GM12878 (cell line): ENCODE measurements at regions not wholly inside any gene's neighbourhood (a gene's known extent, or its start where the extent isn't known, plus 50 kb on each side); places are given as distances from the start of the nearest gene placed in this dataset.

Experiments
- ATAC-seq: fragments of 200-7000 bp; cut with Tn5 transposase; 3 replicates; pipeline ENCODE4 v1.9.1; 2020; ENCODE audit warnings: mild to moderate bottlenecking, moderate library complexity
- BruUV-seq: library from RNA; stranded (reverse); fragments of 400-500 nt; replicated peaks from 2 replicates; lab custom pipeline; 2021; lab: Mats Ljungman, UMichigan
- CTCF ChIA-PET: fragments of 300-600 bp; sonication (Branson Sonifier 250); formaldehyde crosslinking; extraction: SDS; loops from one replicate; lab custom pipeline; 2021; ENCODE audit warnings: inconsistent platforms; lab: Yijun Ruan, JAX
- POLR2A ChIA-PET: fragments of 350-600 bp; formaldehyde crosslinking; extraction: SDS; loops from one replicate; lab custom pipeline; 2021; ENCODE audit warnings: inconsistent platforms; lab: Charles Lee
- RAD21 ChIA-PET: fragments of 300-600 bp; sonication (Branson Sonifier 250); formaldehyde crosslinking; loops from one replicate; lab custom pipeline; 2023; ENCODE audit warnings: antibody characterized with exemption; ENCODE audit not compliant: unreplicated experiment; lab: Charles Lee
- SMC1A ChIA-PET: fragments of 300-600 bp; sonication (Branson Sonifier 250); formaldehyde crosslinking; loops from one replicate; lab custom pipeline; 2023; ENCODE audit not compliant: unreplicated experiment, uncharacterized antibody; lab: Charles Lee
- DNase-seq: peaks from one replicate; pipeline ENCODE4 v3.0.0-alpha.2; 2011; ENCODE audit warnings: low read depth, low spot score
- FAIRE-seq: peaks from 3 replicates; lab custom pipeline; 2011; peaks lifted over from hg19 to GRCh38; lab: Jason Lieb, UNC
- H2AFZ ChIP-seq: 2 replicates; pipeline ENCODE4 v1.6.0; 2011; ENCODE audit warnings: low read depth, low read length, control low read depth; ENCODE audit not compliant: control insufficient read depth
- H3K27ac ChIP-seq: 2 replicates; pipeline ENCODE4 v1.5.1; 2011; ENCODE audit warnings: control low read depth; ENCODE audit not compliant: control insufficient read depth, insufficient read depth
- H3K27me3 ChIP-seq, 2 experiments: replicated peaks in 1 of 2; 2 replicates each; pipeline versions ENCODE4 v1.6.0 to v1.6.1; 2011; ENCODE audit warnings: low read length in 1 of 2; ENCODE audit not compliant: control insufficient read depth in 2 of 2, insufficient read depth in 2 of 2
- H3K36me3 ChIP-seq, 2 experiments: 2 replicates each; pipeline ENCODE4 v1.5.1; 2011; ENCODE audit warnings: low read length in 1 of 2; ENCODE audit not compliant: control insufficient read depth in 2 of 2, insufficient read depth in 2 of 2
- H3K4me1 ChIP-seq: 2 replicates; pipeline ENCODE4 v1.6.1; 2011; ENCODE audit warnings: mild to moderate bottlenecking, low read length, moderate library complexity, mixed read lengths; ENCODE audit not compliant: control insufficient read depth, insufficient read depth
- H3K4me2 ChIP-seq: 2 replicates; pipeline ENCODE4 v1.6.0; 2011; ENCODE audit warnings: control low read depth; ENCODE audit not compliant: control insufficient read depth, insufficient read depth
- H3K4me3 ChIP-seq: fragments of 200-600 bp; sonication (generic); 2 replicates; pipeline ENCODE4 v1.5.1; 2016
- H3K79me2 ChIP-seq: 2 replicates; pipeline ENCODE4 v1.6.0; 2011; ENCODE audit warnings: low read length; ENCODE audit not compliant: control insufficient read depth, insufficient read depth
- H3K9ac ChIP-seq: 2 replicates; pipeline ENCODE4 v1.8.0; 2011; ENCODE audit warnings: low read length, control low read depth, mixed read lengths; ENCODE audit not compliant: control insufficient read depth, insufficient read depth
- H3K9me3 ChIP-seq: replicated peaks from 3 replicates; pipeline ENCODE4 v1.5.1; 2011; ENCODE audit warnings: mild to moderate bottlenecking, low read length; ENCODE audit not compliant: control insufficient read depth, insufficient read depth
- H4K20me1 ChIP-seq: 2 replicates; pipeline ENCODE4 v1.6.0; 2011; ENCODE audit not compliant: control insufficient read depth, insufficient read depth
- CEBPB ChIP-seq, 2 experiments: fragments of 150-350 bp in 1 of 2; IDR thresholded peaks; 2 replicates each; pipeline ENCODE4 v1.6.1; 2012 to 2014; ENCODE audit warnings: low read depth in 2 of 2, low read length in 2 of 2, borderline replicate concordance in 1 of 2, inconsistent platforms in 1 of 2
- CREM ChIP-seq: IDR thresholded peaks from 2 replicates; pipeline ENCODE4 v1.6.1; 2014; ENCODE audit warnings: antibody characterized with exemption, low read depth
- DPF2 ChIP-seq: fragments of 450-650 bp; IDR thresholded peaks from 2 replicates; pipeline ENCODE4 v1.6.1; 2017; ENCODE audit warnings: mild to moderate bottlenecking
- FOXM1 ChIP-seq: IDR thresholded peaks from 2 replicates; pipeline ENCODE4 v1.6.1; 2012; ENCODE audit warnings: low read depth, mild to moderate bottlenecking, inconsistent platforms, low read length, moderate library complexity
- HDGF ChIP-seq: fragments of 450-650 bp; IDR thresholded peaks from 2 replicates; pipeline ENCODE4 v1.6.1; 2016; ENCODE audit warnings: antibody characterized with exemption
- HSF1 ChIP-seq: fragments of 150-350 bp; IDR thresholded peaks from 2 replicates; pipeline ENCODE4 v1.6.1; 2014; ENCODE audit warnings: mild to moderate bottlenecking, low read depth, low read length
- IKZF2 ChIP-seq, 2 experiments: fragments of 450-650 bp; IDR thresholded peaks; 2 replicates each; pipeline ENCODE4 v1.6.1; 2017; ENCODE audit warnings: mild to moderate bottlenecking in 2 of 2, moderate library complexity in 2 of 2
- IRF5 ChIP-seq: fragments of 450-650 bp; IDR thresholded peaks from 2 replicates; pipeline ENCODE4 v1.6.1; 2017; ENCODE audit warnings: borderline replicate concordance
- MTA3 ChIP-seq: IDR thresholded peaks from 2 replicates; pipeline ENCODE4 v1.6.1; 2012; ENCODE audit warnings: low read length, inconsistent platforms, borderline replicate concordance
- NFIC ChIP-seq: IDR thresholded peaks from 2 replicates; pipeline ENCODE4 v1.6.1; 2012; ENCODE audit warnings: low read depth, mild to moderate bottlenecking, inconsistent platforms, low read length, moderate library complexity
- PML ChIP-seq: IDR thresholded peaks from 2 replicates; pipeline ENCODE4 v1.6.1; 2012; ENCODE audit warnings: low read length, inconsistent platforms
- POLR2AphosphoS2 ChIP-seq: IDR thresholded peaks from 2 replicates; pipeline ENCODE4 v1.6.1; 2011; ENCODE audit warnings: low read depth, mild to moderate bottlenecking, low read length, improper control_type of control experiment, moderate library complexity
- POU2F2 ChIP-seq: IDR thresholded peaks from 3 replicates; pipeline ENCODE4 v1.6.1; 2011; ENCODE audit warnings: low read depth, mild to moderate bottlenecking, low read length, borderline replicate concordance
- RCOR1 ChIP-seq: conservative IDR thresholded peaks from 2 replicates; pipeline ENCODE4 v1.6.1; 2012; ENCODE audit warnings: low read depth, low read length, improper control_type of control experiment
- TAF1 ChIP-seq: IDR thresholded peaks from 2 replicates; pipeline ENCODE4 v1.6.1; 2011; ENCODE audit warnings: mild to moderate bottlenecking, low read depth, low read length, borderline replicate concordance
- ZNF217 ChIP-seq: fragments of 450-650 bp; IDR thresholded peaks from 2 replicates; pipeline ENCODE4 v1.6.1; 2017; ENCODE audit warnings: antibody characterized with exemption, mild to moderate bottlenecking
- WGBS: methylation state at CpG from one replicate; pipeline ENCODE4 v1.1.6; 2016; ENCODE audit warnings: low lambda C conversion rate; ENCODE audit not compliant: insufficient replicate concordance, insufficient coverage; ENCODE audit errors: missing lambda C conversion rate; 5-methylcytosine and 5-hydroxymethylcytosine counted together
- in situ Hi-C: fragments of 300-500 bp; cut with MboI; formaldehyde crosslinking; loops from 9 replicates; pipeline ENCODE4 v1.14.3; 2018; ENCODE audit warnings: mixed read lengths
- intact Hi-C: fragments of 100-400 bp; cut with micrococcal nuclease; formaldehyde crosslinking; loops from one replicate; pipeline ENCODE4 v1.14.2; 2022; ENCODE audit not compliant: unreplicated experiment

GRCh38 chr18:47604021-47604420, 326.4 kb downstream of the SMAD2 start:
- no peaks in the 10 kb centered on the region for H4K20me1 ChIP-seq
- no peak for ATAC-seq
- H3K27ac ChIP-seq: no peak overlapping the region
- DNase-seq: no peak
- H3K36me3 ChIP-seq: no peaks in the 10 kb centered on the region
- WGBS: 39% methylated on average over 5 of the region's 5 CpGs
- H3K27me3 ChIP-seq: peaks cover 0 to 1% of the 10 kb centered on the region in 2 experiments; a peak in 1 of 4 replicates
- TF ChIP-seq CREM (no peak), POU2F2 (no peak), DPF2 (no peak), IKZF2 (IDR thresholded peaks at IDR 0.05) (no peak), NFIC (no peak), POLR2AphosphoS2 (no peak), RCOR1 (no peak), ZNF217 (no peak), IRF5 (no peak), TAF1 (no peak), CEBPB (IDR thresholded peaks at IDR 0.05; ENCODE audit: borderline replicate concordance in 1 of 2, low read depth in 2 of 2, low read length in 2 of 2) (no peak), FOXM1 (no peak), MTA3 (no peak), HDGF (no peak), PML (no peak), HSF1 (no peak)
- ChIA-PET CTCF (no interaction called here), RAD21 (no interaction called here), POLR2A (no interaction called here), SMC1A (no interaction called here)
- BruUV-seq: no TSS peak
- H3K9ac ChIP-seq: no peak overlapping the region
- no peak overlapping the region for H3K4me3 ChIP-seq
- no peaks in the 10 kb centered on the region for H3K9me3 ChIP-seq
- in situ Hi-C loops (no loop called here), intact Hi-C loops (no loop called here)
- FAIRE-seq: no peak
- H3K79me2 ChIP-seq: no peaks in the 10 kb centered on the region
- H3K4me2 ChIP-seq: no peak overlapping the region
- H2AFZ ChIP-seq: no peak overlapping the region
- H3K4me1 ChIP-seq: no peaks in the 10 kb centered on the region
